Omental fat pad (tissue), 3 donors: ENCODE measurements at regions not wholly inside any gene's neighbourhood (a gene's known extent, or its start where the extent isn't known, plus 50 kb on each side); places are given as distances from the start of the nearest gene placed in this dataset.
"Not testable (repeated sequence)": the region's sequence is repeated elsewhere in the genome, so short reads cannot be mapped to it uniquely, and the experiment has no call there.

Experiments used
- ATAC-seq: fragments of 150-250 bp; one replicate; pipeline ENCODE4 v1.9.1; 2016; ENCODE audit warnings: mild to moderate bottlenecking, moderate library complexity; ENCODE audit not compliant: low FRiP score
- DNase-seq: peaks from one replicate; pipeline ENCODE4 v3.0.0-alpha.2; 2019; ENCODE audit warnings: low spot score
- CTCF ChIP-seq, 3 donors: fragments of 450-650 bp; IDR thresholded peaks; one replicate each; pipeline ENCODE4 v1.5.1; 2016 to 2017; ENCODE audit warnings: antibody characterized with exemption in 3 of 3, mild to moderate bottlenecking in 3 of 3, moderate library complexity in 2 of 3

- not testable (repeated sequence) for ATAC-seq, DNase-seq
These were observed 123.9 kb downstream of the MREG start for GRCh38 chr2:215889240-215889969.

GRCh38 chr2:215888680-215889079 is 124.7 kb downstream of the MREG start:
- no peak for TF ChIP-seq CTCF (IDR thresholded peaks at IDR 0.05)
- ATAC-seq (no peak), DNase-seq (no peak)

- DNase-seq (no peak), ATAC-seq (no peak)
- no peak for TF ChIP-seq CTCF (IDR thresholded peaks at IDR 0.05)
These were observed 126.0 kb downstream of the MREG start for GRCh38 chr2:215887303-215887702.

GRCh38 chr2:215886022-215886421 is 127.3 kb downstream of the MREG start:
- DNase-seq (no peak), ATAC-seq (no peak)
- no peak for TF ChIP-seq CTCF (IDR thresholded peaks at IDR 0.05)

- TF ChIP-seq CTCF (IDR thresholded peaks at IDR 0.05) = no peak
- ATAC-seq (no peak), DNase-seq (no peak)
These were observed 127.8 kb downstream of the MREG start for GRCh38 chr2:215885536-215885935.

- no peak for TF ChIP-seq CTCF (IDR thresholded peaks at IDR 0.05)
- ATAC-seq = no peak
- no peak for DNase-seq
These were observed 128.8 kb downstream of the MREG start for GRCh38 chr2:215884451-215885087.

GRCh38 chr2:215883799-215884198 is 129.6 kb downstream of the MREG start:
- ATAC-seq = no peak
- no peak for TF ChIP-seq CTCF (IDR thresholded peaks at IDR 0.05)

More at GRCh38 chr2:215883799-215884198, 129.6 kb downstream of the MREG start:
- no peak for DNase-seq
